Amniotic epithelial cell (primary cell): ENCODE measurements at regions not wholly inside any gene's neighbourhood (a gene's known extent, or its start where the extent isn't known, plus 50 kb on each side); places are given as distances from the start of the nearest gene placed in this dataset.

Experiments used
- DNase-seq: peaks from one replicate; pipeline ENCODE4 v3.0.0-alpha.2; 2010; ENCODE audit warnings: low read depth

GRCh38 chr6:4560221-4561077 lies 215.8 kb upstream of the CDYL start:
- no peak for DNase-seq

- DNase-seq: no peak
Observed at GRCh38 chr6:4559281-4559875, 216.8 kb upstream of the CDYL start.

GRCh38 chr6:4554645-4555044 lies 221.6 kb upstream of the CDYL start:
- DNase-seq: peak; percentile 11

- no peak for DNase-seq
Observed at GRCh38 chr6:4553387-4553786, 222.8 kb upstream of the CDYL start.

- no peak for DNase-seq
Observed at GRCh38 chr6:4550227-4550597, 226.0 kb upstream of the CDYL start.

GRCh38 chr6:4549556-4550226 lies 226.5 kb upstream of the CDYL start:
- DNase-seq: no peak

- DNase-seq: no peak
Observed at GRCh38 chr6:4545893-4546292, 230.3 kb upstream of the CDYL start.

- DNase-seq: peak; percentile 41
Observed at GRCh38 chr6:4543596-4543995, 232.6 kb upstream of the CDYL start.

GRCh38 chr6:4533576-4533975 lies 242.6 kb upstream of the CDYL start:
- peak; percentile 16 for DNase-seq

- DNase-seq: no peak
Observed at GRCh38 chr6:4531406-4531805, 244.8 kb upstream of the CDYL start.

- no peak for DNase-seq
Observed at GRCh38 chr6:4522453-4522852, 253.8 kb upstream of the CDYL start.

- no peak for DNase-seq
Observed at GRCh38 chr6:4521070-4521469, 255.1 kb upstream of the CDYL start.

GRCh38 chr6:4518506-4518905 lies 257.7 kb upstream of the CDYL start:
- DNase-seq: peak; percentile 94

GRCh38 chr6:4516206-4516605 lies 260.0 kb upstream of the CDYL start:
- DNase-seq: peak; percentile 41

GRCh38 chr6:4513561-4513960 lies 262.6 kb upstream of the CDYL start:
- DNase-seq: no peak

- DNase-seq: no peak
Observed at GRCh38 chr6:4512051-4512471, 264.1 kb upstream of the CDYL start.

GRCh38 chr6:4511641-4512020 lies 264.6 kb upstream of the CDYL start:
- no peak for DNase-seq

- no peak for DNase-seq
Observed at GRCh38 chr6:4510906-4511640, 265.1 kb upstream of the CDYL start.

GRCh38 chr6:4510317-4510716 lies 265.9 kb upstream of the CDYL start:
- no peak for DNase-seq

- DNase-seq: no peak
Observed at GRCh38 chr6:4509506-4509905, 266.7 kb upstream of the CDYL start.

GRCh38 chr6:4506792-4507191 lies 269.4 kb upstream of the CDYL start:
- no peak for DNase-seq

GRCh38 chr6:4506223-4506622 lies 270.0 kb upstream of the CDYL start:
- DNase-seq: no peak

GRCh38 chr6:4504700-4505099 lies 271.5 kb upstream of the CDYL start:
- no peak for DNase-seq
